ENCODE measurements at regions not wholly inside any gene's neighbourhood (a gene's known extent, or its start where the extent isn't known, plus 50 kb on each side); places are given as distances from the start of the nearest gene placed in this dataset.

GRCh38 chr12:124504273-124505000 lies 63.0 kb downstream of the NCOR2 start:
- ATAC-seq (no peak), DNase-seq (no peak)

GRCh38 chr12:124503305-124503704 lies 64.1 kb downstream of the NCOR2 start:
- ATAC-seq, result no peak
- DNase-seq, result no peak

- ATAC-seq, result no peak
- DNase-seq, result no peak
These were observed 65.0 kb downstream of the NCOR2 start for GRCh38 chr12:124502379-124502778.

- no peak for ATAC-seq
- DNase-seq, result no peak
These were observed 65.6 kb downstream of the NCOR2 start for GRCh38 chr12:124501827-124502226.

GRCh38 chr12:124501112-124501561 lies 66.3 kb downstream of the NCOR2 start:
- ATAC-seq (no peak), DNase-seq (no peak)

GRCh38 chr12:124499898-124500244 lies 67.5 kb downstream of the NCOR2 start:
- DNase-seq (no peak), ATAC-seq (no peak)

- DNase-seq (no peak), ATAC-seq (no peak)
These were observed 68.1 kb downstream of the NCOR2 start for GRCh38 chr12:124499190-124499753.

- DNase-seq (no peak), ATAC-seq (no peak)
These were observed 68.9 kb downstream of the NCOR2 start for GRCh38 chr12:124498275-124499189.

- ATAC-seq, result no peak
These were observed 69.8 kb downstream of the NCOR2 start for GRCh38 chr12:124497658-124498057.

GRCh38 chr12:124497039-124497438 lies 70.4 kb downstream of the NCOR2 start:
- no peak for DNase-seq
- no peak for ATAC-seq

More at GRCh38 chr12:124497658-124498057, 69.8 kb downstream of the NCOR2 start:
- DNase-seq, result no peak

- peak; percentile 35 for DNase-seq
These were observed 70.8 kb downstream of the NCOR2 start for GRCh38 chr12:124496584-124496983.

GRCh38 chr12:124495194-124495983 lies 72.0 kb downstream of the NCOR2 start:
- ATAC-seq, result no peak
- DNase-seq, result no peak

More at GRCh38 chr12:124496584-124496983, 70.8 kb downstream of the NCOR2 start:
- no peak for ATAC-seq

GRCh38 chr12:124494751-124495129 lies 72.7 kb downstream of the NCOR2 start:
- DNase-seq (no peak), ATAC-seq (no peak)

- ATAC-seq, result peak; percentile 98
- DNase-seq, result peak; percentile 79
These were observed 73.3 kb downstream of the NCOR2 start for GRCh38 chr12:124493809-124494750.

GRCh38 chr12:124492879-124493808 lies 74.3 kb downstream of the NCOR2 start:
- DNase-seq (no peak), ATAC-seq (no peak)

GRCh38 chr12:124491856-124492420 lies 75.5 kb downstream of the NCOR2 start:
- no peak for DNase-seq
- no peak for ATAC-seq

- no peak for ATAC-seq
- no peak for DNase-seq
These were observed 76.1 kb downstream of the NCOR2 start for GRCh38 chr12:124491310-124491709.

- ATAC-seq, result no peak
- no peak for DNase-seq
These were observed 76.7 kb downstream of the NCOR2 start for GRCh38 chr12:124490584-124491305.
